SK-N-SH (cell line): ENCODE measurements at regions not wholly inside any gene's neighbourhood (a gene's known extent, or its start where the extent isn't known, plus 50 kb on each side); places are given as distances from the start of the nearest gene placed in this dataset.

Source experiments
- CTCF ChIP-seq: fragments of 200-600 bp; sonication (generic); IDR thresholded peaks from 2 replicates; pipeline ENCODE4 v1.6.1; 2017; ENCODE audit warnings: antibody characterized with exemption, mild to moderate bottlenecking, moderate library complexity
- EP300 ChIP-seq, 2 experiments: IDR thresholded peaks; 2 replicates each; pipeline versions ENCODE4 v1.4.0 to v1.6.1; 2012; ENCODE audit warnings: borderline replicate concordance in 1 of 2, low read depth in 1 of 2, low read length in 1 of 2
- FOSL2 ChIP-seq: IDR thresholded peaks from 2 replicates; pipeline ENCODE4 v1.4.0; 2012; ENCODE audit warnings: low read depth, mild to moderate bottlenecking, moderate library complexity, borderline replicate concordance
- GABPA ChIP-seq: IDR thresholded peaks from 2 replicates; pipeline ENCODE4 v1.4.0; 2012; ENCODE audit warnings: low read depth, mild to moderate bottlenecking
- GATA2 ChIP-seq: sonication (generic); formaldehyde crosslinking; IDR thresholded peaks from 2 replicates; pipeline ENCODE4 v1.5.0; 2020; ENCODE audit warnings: mild to moderate bottlenecking, missing genetic modification reagents
- MAX ChIP-seq: IDR thresholded peaks from 2 replicates; pipeline ENCODE4 v1.4.0; 2012; ENCODE audit warnings: low read depth
- POLR2AphosphoS5 ChIP-seq: IDR thresholded peaks from 2 replicates; pipeline ENCODE4 v1.6.1; 2012; ENCODE audit warnings: low read depth, low read length
- RAD21 ChIP-seq: IDR thresholded peaks from 2 replicates; pipeline ENCODE4 v1.6.1; 2012; ENCODE audit warnings: mild to moderate bottlenecking, low read length
- RCOR1 ChIP-seq: fragments of 150-350 bp; IDR thresholded peaks from 2 replicates; pipeline ENCODE4 v1.6.1; 2017; ENCODE audit warnings: antibody characterized with exemption, low read length
- SIN3A ChIP-seq: IDR thresholded peaks from 2 replicates; pipeline ENCODE4 v1.6.1; 2012; ENCODE audit warnings: low read depth, mild to moderate bottlenecking, low read length, moderate library complexity, borderline replicate concordance
- SMC3 ChIP-seq: IDR thresholded peaks from 2 replicates; pipeline ENCODE4 v1.6.1; 2012; ENCODE audit warnings: low read depth, low read length, improper control_type of control experiment
- USF2 ChIP-seq: fragments of 150-350 bp; IDR thresholded peaks from 2 replicates; pipeline ENCODE4 v1.6.1; 2017; ENCODE audit warnings: antibody characterized with exemption, low read length, low read depth, borderline replicate concordance

DNA sequence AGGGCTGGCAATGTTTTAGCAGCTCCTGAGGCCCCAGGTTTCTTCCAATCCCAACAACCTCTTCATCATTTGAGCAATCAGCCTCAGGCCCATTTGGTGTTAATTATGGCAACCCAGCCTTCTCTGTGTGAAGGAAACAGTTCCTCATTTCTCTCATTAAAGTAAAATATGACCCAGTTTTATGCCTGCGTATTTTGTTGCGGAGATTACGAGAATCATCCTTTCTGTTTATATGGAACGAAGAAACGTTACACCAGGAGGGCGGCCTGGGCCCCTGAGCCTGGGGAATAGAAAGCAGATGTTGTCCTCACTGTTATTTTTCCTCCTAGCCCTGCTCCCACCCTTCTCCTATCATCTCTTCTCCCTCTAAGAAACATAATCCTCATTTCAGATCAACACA lies 332.2 kb upstream of the USP24 start:
- TF ChIP-seq POLR2AphosphoS5 = no peak
- no peak for TF ChIP-seq CTCF
- TF ChIP-seq EP300 (IDR thresholded peaks at IDR 0.05; ENCODE audit: borderline replicate concordance in 1 of 2, low read depth in 1 of 2, low read length in 1 of 2) = no peak
- no peak for TF ChIP-seq FOSL2
- TF ChIP-seq RCOR1 = no peak
- TF ChIP-seq USF2 = no peak
- no peak for TF ChIP-seq GATA2
- no peak for TF ChIP-seq SMC3
- no peak for TF ChIP-seq MAX
- TF ChIP-seq SIN3A = no peak
- no peak for TF ChIP-seq RAD21
- TF ChIP-seq GABPA = no peak
